ENCODE measurements at regions not wholly inside any gene's neighbourhood (a gene's known extent, or its start where the extent isn't known, plus 50 kb on each side); places are given as distances from the start of the nearest gene placed in this dataset.

- DNase-seq (ENCODE audit: extremely low read depth, low read depth, low spot score) = no peak
These were observed 343.1 kb downstream of the CYRIA start for GRCh38 chr2:16322308-16323125.

GRCh38 chr2:16321872-16322271 is 343.8 kb downstream of the CYRIA start:
- no peak for DNase-seq (ENCODE audit: extremely low read depth, low read depth, low spot score)

GRCh38 chr2:16321256-16321655 is 344.4 kb downstream of the CYRIA start:
- DNase-seq (ENCODE audit: extremely low read depth, low read depth, low spot score) = no peak

- DNase-seq (ENCODE audit: extremely low read depth, low read depth, low spot score) = no peak
These were observed 344.9 kb downstream of the CYRIA start for GRCh38 chr2:16320716-16321115.

GRCh38 chr2:16319551-16320121 is 346.0 kb downstream of the CYRIA start:
- no peak for DNase-seq (ENCODE audit: extremely low read depth, low read depth, low spot score)

- no peak for DNase-seq (ENCODE audit: extremely low read depth, low read depth, low spot score)
These were observed 347.0 kb downstream of the CYRIA start for GRCh38 chr2:16318474-16319195.

GRCh38 chr2:16318051-16318450 is 347.6 kb downstream of the CYRIA start:
- DNase-seq (ENCODE audit: extremely low read depth, low read depth, low spot score) = no peak

GRCh38 chr2:16317211-16317830 is 348.3 kb downstream of the CYRIA start:
- no peak for DNase-seq (ENCODE audit: extremely low read depth, low read depth, low spot score)

GRCh38 chr2:16316456-16317210 is 349.0 kb downstream of the CYRIA start:
- DNase-seq (ENCODE audit: extremely low read depth, low read depth, low spot score) = no peak

- no peak for DNase-seq (ENCODE audit: extremely low read depth, low read depth, low spot score)
These were observed 349.7 kb downstream of the CYRIA start for GRCh38 chr2:16315908-16316307.

- DNase-seq (ENCODE audit: extremely low read depth, low read depth, low spot score) = no peak
These were observed 350.2 kb downstream of the CYRIA start for GRCh38 chr2:16315458-16315835.

GRCh38 chr2:16314691-16315457 is 350.8 kb downstream of the CYRIA start:
- DNase-seq (ENCODE audit: extremely low read depth, low read depth, low spot score) = no peak

GRCh38 chr2:16314001-16314400 is 351.6 kb downstream of the CYRIA start:
- no peak for DNase-seq (ENCODE audit: extremely low read depth, low read depth, low spot score)

- DNase-seq (ENCODE audit: extremely low read depth, low read depth, low spot score) = no peak
These were observed 352.2 kb downstream of the CYRIA start for GRCh38 chr2:16313235-16313975.

GRCh38 chr2:16312771-16313170 is 352.9 kb downstream of the CYRIA start:
- no peak for DNase-seq (ENCODE audit: extremely low read depth, low read depth, low spot score)

- no peak for DNase-seq (ENCODE audit: extremely low read depth, low read depth, low spot score)
These were observed 353.9 kb downstream of the CYRIA start for GRCh38 chr2:16311521-16312440.

GRCh38 chr2:16308816-16309215 is 356.8 kb downstream of the CYRIA start:
- no peak for DNase-seq (ENCODE audit: extremely low read depth, low read depth, low spot score)

- DNase-seq (ENCODE audit: extremely low read depth, low read depth, low spot score) = no peak
These were observed 360.6 kb downstream of the CYRIA start for GRCh38 chr2:16304876-16305590.

All from glomerular endothelial cell (primary cell).